Uterus (tissue), 2 donors: ENCODE measurements at regions not wholly inside any gene's neighbourhood (a gene's known extent, or its start where the extent isn't known, plus 50 kb on each side); places are given as distances from the start of the nearest gene placed in this dataset.

ENCODE experiments used
- CTCF ChIP-seq, 4 experiments: fragments of 200-600 bp in 2 of 4; fragments of 450-650 bp in 2 of 4; sonication (generic) in 2 of 4; IDR thresholded peaks; one replicate each; pipeline ENCODE4 v1.5.1; 2016 to 2019; ENCODE audit warnings: antibody characterized with exemption in 4 of 4, mild to moderate bottlenecking in 2 of 4, moderate library complexity in 1 of 4
- POLR2A ChIP-seq, 2 donors: fragments of 450-650 bp; IDR thresholded peaks; one replicate each; pipeline ENCODE4 v1.6.1; 2016; ENCODE audit warnings: antibody characterized with exemption in 2 of 2, mild to moderate bottlenecking in 1 of 2, moderate library complexity in 1 of 2

GRCh38 chr2:120509991-120510735 is 164.2 kb downstream of the INHBB start:
- TF ChIP-seq CTCF (IDR thresholded peaks at IDR 0.05) (no peak), POLR2A (IDR thresholded peaks at IDR 0.05) (no peak)
